ENCODE measurements at regions not wholly inside any gene's neighbourhood (a gene's known extent, or its start where the extent isn't known, plus 50 kb on each side); places are given as distances from the start of the nearest gene placed in this dataset.

DNA sequence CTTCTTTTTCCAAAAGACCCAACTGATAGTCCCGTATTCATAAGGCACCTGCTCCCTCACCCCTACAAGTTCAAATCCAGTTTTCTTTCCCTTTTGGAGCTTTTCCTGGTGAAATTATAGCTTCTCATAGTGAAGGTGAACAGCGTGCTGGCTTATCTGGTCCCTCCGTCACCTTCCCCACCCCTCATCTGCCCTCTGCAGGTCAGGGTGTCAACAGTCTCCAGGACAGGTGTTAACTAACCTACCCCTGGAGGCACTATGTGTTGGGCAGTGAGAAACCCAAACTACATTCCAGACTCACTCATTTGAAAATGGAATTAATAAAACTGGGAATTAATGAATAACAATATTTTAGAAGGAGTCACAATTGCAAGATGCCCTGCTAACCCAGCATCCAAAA lies 109.0 kb upstream of the TAS2R1 start:
- BruUV-seq (replicated peaks), result no TSS peak
- Histone ChIP-seq H3K4me1 (ENCODE audit: insufficient read depth, low read length) (no peaks in the 10 kb centered on the region), H3K9me3 (ENCODE audit: low read length) (no peaks in the 10 kb centered on the region), H4K20me1 (ENCODE audit: insufficient read depth, low read length) (no peaks in the 10 kb centered on the region), H3K36me3 (replicated peaks in 1 of 2; ENCODE audit: control insufficient read depth in 1 of 2, insufficient read depth in 2 of 2, low read length in 2 of 2) (no peaks in the 10 kb centered on the region), H3K9ac (ENCODE audit: insufficient read depth, low read depth, low read length) (no peak overlapping the region), H3K27ac (ENCODE audit: extremely low read length, insufficient read depth, low read length) (no peak overlapping the region), H3K4me2 (ENCODE audit: low read depth, low read length) (no peak overlapping the region), H3K79me2 (ENCODE audit: insufficient read depth, low read length) (no peaks in the 10 kb centered on the region), H2AFZ (ENCODE audit: low read length) (no peak overlapping the region), H3K4me3 (replicated peaks in 1 of 3; ENCODE audit: insufficient read depth in 1 of 3, low read depth in 2 of 3, low read length in 3 of 3) (no peak overlapping the region), H3K27me3 (ENCODE audit: control insufficient read depth in 1 of 2, insufficient read depth in 2 of 2, low read length in 2 of 2) (no peaks in the 10 kb centered on the region)
- ChIA-PET POLR2A (no interaction called here), CTCF (ENCODE audit: low intra/inter-chr PET ratio, low total read pairs) (no interaction called here)
- no peak for ATAC-seq
- intact Hi-C loops (cut with micrococcal nuclease; ENCODE audit: unreplicated experiment), result no loop called here
- in situ Hi-C loops (cut with HindIII; ENCODE audit: extremely low pct_ligation_motif_present, low pct_unique_long_range_greater_than_20kb), result no loop called here
- no peak for FAIRE-seq
- WGBS (ENCODE audit: low lambda C conversion rate), result 5% methylated on average over 3 of the region's 3 CpGs
- TF ChIP-seq ZBTB43 (CRISPR knock-in tag; conservative IDR thresholded peaks at IDR 0.05) (no peak), ATAD3A (CRISPR knock-in tag; IDR thresholded peaks at IDR 0.05) (no peak), GTF3A (CRISPR knock-in tag; conservative IDR thresholded peaks at IDR 0.05) (no peak), ZNF703 (CRISPR knock-in tag; IDR thresholded peaks at IDR 0.05; ENCODE audit: borderline replicate concordance) (no peak), CENPT (CRISPR knock-in tag; IDR thresholded peaks at IDR 0.05; ENCODE audit: low read depth) (no peak), ZNF552 (CRISPR knock-in tag; IDR thresholded peaks at IDR 0.05; ENCODE audit: borderline replicate concordance) (no peak), TCF7L2 (IDR thresholded peaks at IDR 0.05; ENCODE audit: low read depth, low read length) (no peak), EEA1 (CRISPR knock-in tag; IDR thresholded peaks at IDR 0.05; ENCODE audit: borderline replicate concordance) (no peak), PTBP1 (IDR thresholded peaks at IDR 0.05; ENCODE audit: low read depth, low read length, poor library complexity, severe bottlenecking) (no peak), KLF15 (CRISPR knock-in tag; IDR thresholded peaks at IDR 0.05; ENCODE audit: borderline replicate concordance) (no peak), POGK (CRISPR knock-in tag; conservative IDR thresholded peaks at IDR 0.05) (no peak), ATF7-NPFF (CRISPR knock-in tag; IDR thresholded peaks at IDR 0.05; ENCODE audit: low read depth) (no peak), ZC3H13 (CRISPR knock-in tag; IDR thresholded peaks at IDR 0.05) (no peak)
- DNase-seq (ENCODE audit: low spot score), result no peak
